Kidney epithelial cell (primary cell): ENCODE measurements at regions not wholly inside any gene's neighbourhood (a gene's known extent, or its start where the extent isn't known, plus 50 kb on each side); places are given as distances from the start of the nearest gene placed in this dataset.
"Not testable (repeated sequence)": the region's sequence is repeated elsewhere in the genome, so short reads cannot be mapped to it uniquely, and the experiment has no call there.

Experiments
- DNase-seq: peaks from one replicate; pipeline ENCODE4 v3.0.0-alpha.2; 2010; ENCODE audit warnings: low read depth
- H3K27me3 ChIP-seq: 2 replicates; pipeline ENCODE4 v1.6.0; 2011; ENCODE audit warnings: low read length; ENCODE audit not compliant: control insufficient read depth, insufficient read depth
- H3K36me3 ChIP-seq: 2 replicates; pipeline ENCODE4 v1.5.1; 2011; ENCODE audit warnings: low read length; ENCODE audit not compliant: control insufficient read depth, insufficient read depth
- H3K4me3 ChIP-seq: 2 replicates; pipeline ENCODE4 v1.5.1; 2011; ENCODE audit warnings: low read depth, mild to moderate bottlenecking, control low read depth, low read length
- TF ChIP-seq, protein P1 (sequence below): IDR thresholded peaks from 2 replicates; pipeline ENCODE4 v1.5.1; 2011; ENCODE audit warnings: mild to moderate bottlenecking, moderate library complexity, low read length, control low read depth, inconsistent platforms; ENCODE audit not compliant: insufficient read depth, poor library complexity, severe bottlenecking

DNA sequence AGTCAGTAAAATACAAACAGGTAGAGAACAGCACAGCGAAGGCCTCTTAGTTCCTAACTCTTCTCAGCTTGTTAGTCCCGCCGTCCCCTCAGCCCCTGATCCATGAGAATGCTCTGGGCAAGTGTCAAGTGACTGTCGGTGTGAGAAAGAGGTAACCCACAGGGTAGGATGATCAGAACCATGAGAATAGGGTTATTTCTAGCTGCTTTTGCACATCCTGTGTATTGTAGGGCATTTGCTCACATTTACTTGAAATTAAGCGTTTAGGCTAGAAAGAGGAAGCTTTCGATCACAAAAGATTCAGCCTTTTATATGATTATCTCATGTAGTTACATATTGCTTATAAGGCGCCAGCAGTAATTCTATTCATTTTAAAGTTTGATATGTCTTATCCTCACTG lies 103.0 kb upstream of the PDE10A start:
- Histone ChIP-seq H3K36me3 (no peaks in the 10 kb centered on the region), H3K4me3 (no peak overlapping the region), H3K27me3 (no peaks in the 10 kb centered on the region)
- no peak for DNase-seq
- TF ChIP-seq, protein P1, sequence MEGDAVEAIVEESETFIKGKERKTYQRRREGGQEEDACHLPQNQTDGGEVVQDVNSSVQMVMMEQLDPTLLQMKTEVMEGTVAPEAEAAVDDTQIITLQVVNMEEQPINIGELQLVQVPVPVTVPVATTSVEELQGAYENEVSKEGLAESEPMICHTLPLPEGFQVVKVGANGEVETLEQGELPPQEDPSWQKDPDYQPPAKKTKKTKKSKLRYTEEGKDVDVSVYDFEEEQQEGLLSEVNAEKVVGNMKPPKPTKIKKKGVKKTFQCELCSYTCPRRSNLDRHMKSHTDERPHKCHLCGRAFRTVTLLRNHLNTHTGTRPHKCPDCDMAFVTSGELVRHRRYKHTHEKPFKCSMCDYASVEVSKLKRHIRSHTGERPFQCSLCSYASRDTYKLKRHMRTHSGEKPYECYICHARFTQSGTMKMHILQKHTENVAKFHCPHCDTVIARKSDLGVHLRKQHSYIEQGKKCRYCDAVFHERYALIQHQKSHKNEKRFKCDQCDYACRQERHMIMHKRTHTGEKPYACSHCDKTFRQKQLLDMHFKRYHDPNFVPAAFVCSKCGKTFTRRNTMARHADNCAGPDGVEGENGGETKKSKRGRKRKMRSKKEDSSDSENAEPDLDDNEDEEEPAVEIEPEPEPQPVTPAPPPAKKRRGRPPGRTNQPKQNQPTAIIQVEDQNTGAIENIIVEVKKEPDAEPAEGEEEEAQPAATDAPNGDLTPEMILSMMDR = no peak

DNA sequence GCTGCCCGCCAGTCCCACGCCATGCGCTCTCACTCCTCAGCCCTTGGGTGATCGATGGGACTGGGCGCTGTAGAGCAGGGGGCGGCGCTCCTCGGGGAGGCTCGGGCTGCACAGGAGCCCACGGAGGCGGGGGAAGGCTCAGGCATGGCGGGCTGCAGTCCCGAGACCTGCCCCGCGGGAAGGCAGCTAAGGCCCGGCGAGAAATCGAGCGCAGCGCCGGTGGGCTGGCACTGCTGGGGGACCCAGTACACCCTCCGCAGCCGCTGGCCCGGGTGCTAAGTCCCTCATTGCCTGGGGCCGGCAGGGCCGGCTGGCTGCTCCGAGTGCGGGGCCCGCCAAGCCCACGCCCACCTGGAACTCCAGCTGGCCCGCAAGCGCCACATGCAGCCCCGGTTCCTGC lies 102.2 kb upstream of the PDE10A start:
- not testable (repeated sequence) for H3K27me3 ChIP-seq, DNase-seq, H3K36me3 ChIP-seq, H3K4me3 ChIP-seq

DNA sequence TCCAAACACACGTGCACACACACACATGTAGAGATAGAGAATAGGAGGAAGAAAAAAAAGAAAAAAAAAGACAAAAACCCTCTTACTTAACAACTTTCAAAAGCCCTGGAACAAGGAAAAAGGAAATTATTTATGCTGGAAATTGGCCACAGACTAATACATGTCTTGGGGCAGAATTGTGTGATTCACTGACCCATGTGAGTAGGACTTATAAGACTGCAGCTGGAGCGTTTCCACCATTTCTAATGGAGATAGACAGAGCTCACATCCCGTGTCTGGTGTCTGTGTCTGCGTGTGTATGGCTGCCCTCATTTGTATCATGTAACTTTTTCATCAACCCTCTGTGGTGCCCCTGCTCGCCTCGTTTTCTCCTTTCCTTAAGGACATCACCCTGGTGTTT lies 99.8 kb upstream of the PDE10A start:
- TF ChIP-seq, protein P1 = no peak
- no peak for DNase-seq
- Histone ChIP-seq H3K27me3 (no peaks in the 10 kb centered on the region), H3K4me3 (no peak overlapping the region), H3K36me3 (no peaks in the 10 kb centered on the region)

DNA sequence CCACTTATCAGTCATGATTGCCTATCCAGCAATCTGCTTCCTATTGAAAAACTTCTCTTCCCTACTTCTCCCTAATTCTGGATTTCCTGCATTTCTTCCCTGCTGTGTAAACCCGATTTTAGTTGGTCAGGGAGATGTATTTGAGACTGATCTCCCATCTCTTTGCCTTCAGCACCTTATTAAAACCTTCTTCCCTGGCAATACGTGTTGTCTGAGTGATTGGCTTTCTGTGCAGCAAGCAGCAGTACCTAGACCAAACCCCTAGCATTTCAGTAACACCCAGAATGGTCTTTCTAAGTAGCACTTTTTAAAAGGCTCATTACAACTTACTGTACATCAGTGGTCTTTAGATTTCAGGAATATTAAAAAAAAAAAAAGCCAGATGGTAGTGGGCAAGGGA lies 99.1 kb upstream of the PDE10A start:
- Histone ChIP-seq H3K27me3 (no peaks in the 10 kb centered on the region), H3K4me3 (no peak overlapping the region), H3K36me3 (no peaks in the 10 kb centered on the region)
- TF ChIP-seq, protein P1 = no peak
- no peak for DNase-seq

DNA sequence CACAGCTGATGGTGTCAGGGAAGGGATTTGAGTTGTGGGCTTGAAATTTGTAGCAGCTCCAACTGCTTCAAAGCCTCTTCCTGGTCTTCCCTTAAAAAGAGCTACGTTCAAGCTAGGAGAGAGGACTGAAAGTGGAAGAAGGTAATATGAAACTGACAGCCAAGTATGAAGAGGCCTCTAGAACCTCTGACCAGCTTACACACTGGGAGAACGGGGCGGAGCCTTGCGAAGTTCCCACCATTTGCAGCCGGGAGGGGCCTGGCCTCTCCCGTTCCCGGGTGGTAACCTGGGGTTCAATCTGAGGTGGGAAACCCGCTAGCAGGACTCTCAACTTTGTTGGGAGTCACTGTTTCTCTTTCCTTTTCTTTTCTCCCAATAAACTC lies 97.8 kb upstream of the PDE10A start:
- TF ChIP-seq, protein P1 = no peak
- no peak for DNase-seq
- Histone ChIP-seq H3K36me3 (no peaks in the 10 kb centered on the region), H3K27me3 (no peaks in the 10 kb centered on the region), H3K4me3 (no peak overlapping the region)

DNA sequence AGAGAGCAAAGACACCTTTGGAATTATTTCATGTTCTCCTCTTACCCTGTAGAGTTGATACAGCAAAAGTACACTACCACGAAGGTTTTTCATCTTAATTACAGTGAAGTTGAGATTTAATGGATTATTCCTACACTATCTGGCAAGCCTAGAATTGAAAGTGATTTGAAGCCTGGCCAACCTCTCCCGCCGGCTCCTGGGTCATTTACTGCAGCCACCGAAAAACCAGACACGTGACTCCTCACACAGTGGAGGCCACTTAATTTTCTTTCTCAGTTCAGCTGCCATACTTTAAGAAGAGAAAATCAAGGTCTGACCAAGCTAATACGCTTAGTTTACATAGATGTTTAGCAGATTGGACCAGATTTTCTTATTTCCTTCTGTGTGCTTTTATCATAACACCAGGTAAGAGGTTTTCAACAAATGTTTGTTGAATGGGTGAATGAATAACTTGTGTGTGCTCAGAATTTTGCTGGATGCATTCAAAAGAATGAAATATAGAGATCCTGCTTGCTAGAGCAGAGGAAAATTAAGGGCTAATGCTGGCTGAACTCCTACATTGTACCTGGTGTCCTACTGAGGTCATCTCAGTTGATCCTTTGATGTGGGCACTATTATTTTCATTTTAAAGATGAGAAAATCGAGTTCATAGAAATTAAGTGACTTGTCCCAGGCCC lies 97.2 kb upstream of the PDE10A start:
- no peak for DNase-seq
- no peaks in the 10 kb centered on the region for H3K36me3 ChIP-seq
- H3K4me3 ChIP-seq = no peak overlapping the region
- H3K27me3 ChIP-seq = no peaks in the 10 kb centered on the region
- TF ChIP-seq, protein P1 = no peak
